ENCODE measurements at regions not wholly inside any gene's neighbourhood (a gene's known extent, or its start where the extent isn't known, plus 50 kb on each side); places are given as distances from the start of the nearest gene placed in this dataset.

GRCh38 chr13:109281017-109281902, 505.1 kb downstream of the IRS2 start:
- Mint-ChIP-seq H3K4me1 (no peaks in the 10 kb centered on the region), H3K9me3 (no peaks in the 10 kb centered on the region), H3K27ac (no peak overlapping the region), H3K27me3 (ENCODE audit: low read depth) (no peaks in the 10 kb centered on the region), H3K36me3 (ENCODE audit: low read depth) (no peaks in the 10 kb centered on the region), H3K4me3 (no peak overlapping the region)
- TF ChIP-seq, protein P1, sequence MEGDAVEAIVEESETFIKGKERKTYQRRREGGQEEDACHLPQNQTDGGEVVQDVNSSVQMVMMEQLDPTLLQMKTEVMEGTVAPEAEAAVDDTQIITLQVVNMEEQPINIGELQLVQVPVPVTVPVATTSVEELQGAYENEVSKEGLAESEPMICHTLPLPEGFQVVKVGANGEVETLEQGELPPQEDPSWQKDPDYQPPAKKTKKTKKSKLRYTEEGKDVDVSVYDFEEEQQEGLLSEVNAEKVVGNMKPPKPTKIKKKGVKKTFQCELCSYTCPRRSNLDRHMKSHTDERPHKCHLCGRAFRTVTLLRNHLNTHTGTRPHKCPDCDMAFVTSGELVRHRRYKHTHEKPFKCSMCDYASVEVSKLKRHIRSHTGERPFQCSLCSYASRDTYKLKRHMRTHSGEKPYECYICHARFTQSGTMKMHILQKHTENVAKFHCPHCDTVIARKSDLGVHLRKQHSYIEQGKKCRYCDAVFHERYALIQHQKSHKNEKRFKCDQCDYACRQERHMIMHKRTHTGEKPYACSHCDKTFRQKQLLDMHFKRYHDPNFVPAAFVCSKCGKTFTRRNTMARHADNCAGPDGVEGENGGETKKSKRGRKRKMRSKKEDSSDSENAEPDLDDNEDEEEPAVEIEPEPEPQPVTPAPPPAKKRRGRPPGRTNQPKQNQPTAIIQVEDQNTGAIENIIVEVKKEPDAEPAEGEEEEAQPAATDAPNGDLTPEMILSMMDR (IDR thresholded peaks at IDR 0.05; ENCODE audit: unreplicated experiment in 3 of 3), result no peak

DNA sequence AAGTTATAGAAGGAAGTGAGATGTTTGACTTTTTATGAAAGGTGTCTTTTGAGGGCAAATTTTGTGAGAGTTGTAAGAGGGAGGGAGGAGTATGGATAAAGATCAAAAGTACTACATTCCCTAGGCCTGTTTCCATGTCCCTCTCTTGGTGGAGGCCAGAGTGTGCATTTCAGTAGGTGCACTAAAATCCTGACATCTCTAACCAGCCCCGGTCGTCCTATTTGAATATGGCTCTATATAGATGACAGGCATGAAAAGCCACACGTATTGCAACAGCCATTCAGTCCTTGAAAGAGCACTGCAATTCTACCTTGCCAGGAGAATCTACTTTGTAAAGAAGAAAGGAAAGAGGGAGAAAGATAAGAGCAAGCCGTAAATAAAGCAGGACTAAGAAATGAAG, 510.1 kb downstream of the IRS2 start:
- H3K4me1 Mint-ChIP-seq, result no peaks in the 10 kb centered on the region
- H3K4me3 Mint-ChIP-seq, result no peak overlapping the region
- no peaks in the 10 kb centered on the region for H3K9me3 Mint-ChIP-seq

GRCh38 chr13:109275852-109276251, 510.5 kb downstream of the IRS2 start:
- Mint-ChIP-seq H3K4me3 (no peak overlapping the region), H3K27me3 (ENCODE audit: low read depth) (no peaks in the 10 kb centered on the region), H3K36me3 (ENCODE audit: low read depth) (no peaks in the 10 kb centered on the region), H3K27ac (no peak overlapping the region), H3K9me3 (no peaks in the 10 kb centered on the region), H3K4me1 (no peaks in the 10 kb centered on the region)
- TF ChIP-seq, protein P1 (IDR thresholded peaks at IDR 0.05; ENCODE audit: unreplicated experiment in 3 of 3), result peak in 1 of 3 experiments; percentile 9

More for the DNA sequence above, 510.1 kb downstream of the IRS2 start:
- Mint-ChIP-seq H3K27ac (no peak overlapping the region), H3K36me3 (ENCODE audit: low read depth) (no peaks in the 10 kb centered on the region), H3K27me3 (ENCODE audit: low read depth) (no peaks in the 10 kb centered on the region)
- TF ChIP-seq, protein P1 (IDR thresholded peaks at IDR 0.05; ENCODE audit: unreplicated experiment in 3 of 3), result no peak

DNA sequence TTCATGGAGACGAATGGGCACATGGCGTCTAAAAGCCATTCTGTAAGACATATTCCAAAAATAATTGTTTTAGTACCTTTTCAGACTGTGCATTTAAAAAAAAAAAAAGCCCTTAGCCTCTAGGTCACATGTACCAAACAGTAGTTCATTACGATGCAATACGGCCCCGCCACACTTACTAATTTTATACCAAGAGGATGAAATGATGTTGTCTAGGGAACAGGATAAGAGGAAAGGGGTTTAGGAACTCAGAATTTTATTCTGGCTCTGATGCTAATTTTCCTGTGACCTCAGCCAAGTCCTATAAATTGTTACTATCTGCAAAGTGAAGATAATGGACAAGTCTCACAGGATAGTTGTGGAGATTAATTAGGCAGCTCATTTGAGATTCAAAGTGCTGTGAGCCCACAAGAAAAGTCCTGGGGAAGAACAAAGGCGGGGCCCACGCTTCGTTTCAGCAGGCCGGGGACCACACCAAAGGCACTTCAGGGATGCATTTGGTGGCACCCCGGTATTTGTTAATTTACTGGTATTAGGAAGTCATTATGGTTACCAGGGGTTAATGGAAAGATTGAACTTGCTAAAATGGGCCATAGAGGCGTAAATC, 511.1 kb downstream of the IRS2 start:
- no peaks in the 10 kb centered on the region for H3K36me3 Mint-ChIP-seq (ENCODE audit: low read depth)
- peaks cover under 1% of the 10 kb centered on the region for H3K27me3 Mint-ChIP-seq (ENCODE audit: low read depth)
- TF ChIP-seq, protein P1 (IDR thresholded peaks at IDR 0.05; ENCODE audit: unreplicated experiment in 3 of 3), result no peak
- H3K4me1 Mint-ChIP-seq, result no peaks in the 10 kb centered on the region
- no peak overlapping the region for H3K27ac Mint-ChIP-seq
- no peak overlapping the region for H3K4me3 Mint-ChIP-seq
- no peaks in the 10 kb centered on the region for H3K9me3 Mint-ChIP-seq

- Mint-ChIP-seq H3K4me1 (no peaks in the 10 kb centered on the region), H3K9me3 (no peaks in the 10 kb centered on the region), H3K4me3 (no peak overlapping the region), H3K27ac (peak overlapping the region in 1 of 3 experiments; percentile 6), H3K36me3 (ENCODE audit: low read depth) (no peaks in the 10 kb centered on the region), H3K27me3 (ENCODE audit: low read depth) (peaks cover 4% of the 10 kb centered on the region)
- TF ChIP-seq, protein P1 (IDR thresholded peaks at IDR 0.05; ENCODE audit: unreplicated experiment in 3 of 3), result no peak
Measured at GRCh38 chr13:109274188-109274821, 512.1 kb downstream of the IRS2 start.
